ENCODE measurements at regions not wholly inside any gene's neighbourhood (a gene's known extent, or its start where the extent isn't known, plus 50 kb on each side); places are given as distances from the start of the nearest gene placed in this dataset.
"Not testable (repeated sequence)": the region's sequence is repeated elsewhere in the genome, so short reads cannot be mapped to it uniquely, and the experiment has no call there.

- ChIA-PET CTCF (no interaction called here), POLR2A (ENCODE audit: low non-redundant PET) (no interaction called here)
- DNase-seq (ENCODE audit: low spot score), result no peak
- TF ChIP-seq CTCF (conservative IDR thresholded peaks at IDR 0.05; ENCODE audit: low read depth), result no peak
- H3K27ac ChIP-seq, result no peak overlapping the region
Measured at GRCh38 chr13:66098931-66099628, 1131.1 kb downstream of the PCDH9 start.

- DNase-seq (ENCODE audit: low spot score), result no peak
- ChIA-PET POLR2A (ENCODE audit: low non-redundant PET) (no interaction called here), CTCF (no interaction called here)
Measured at GRCh38 chr13:66089711-66090110, 1140.4 kb downstream of the PCDH9 start.

GRCh38 chr13:66087269-66087710 lies 1142.8 kb downstream of the PCDH9 start:
- ChIA-PET CTCF (no interaction called here), POLR2A (ENCODE audit: low non-redundant PET) (no interaction called here)
- no peak for TF ChIP-seq CTCF (conservative IDR thresholded peaks at IDR 0.05; ENCODE audit: low read depth)
- no peak for DNase-seq (ENCODE audit: low spot score)
- H3K27ac ChIP-seq, result no peak overlapping the region

More at GRCh38 chr13:66089711-66090110, 1140.4 kb downstream of the PCDH9 start:
- TF ChIP-seq CTCF (conservative IDR thresholded peaks at IDR 0.05; ENCODE audit: low read depth), result no peak
- H3K27ac ChIP-seq, result no peak overlapping the region

- ChIA-PET CTCF (no interaction called here), POLR2A (ENCODE audit: low non-redundant PET) (no interaction called here)
- no peak for TF ChIP-seq CTCF (conservative IDR thresholded peaks at IDR 0.05; ENCODE audit: low read depth)
- no peak for DNase-seq (ENCODE audit: low spot score)
- H3K27ac ChIP-seq, result no peak overlapping the region
Measured at GRCh38 chr13:66077132-66077689, 1152.9 kb downstream of the PCDH9 start.

GRCh38 chr13:66076417-66076816 lies 1153.7 kb downstream of the PCDH9 start:
- no peak overlapping the region for H3K27ac ChIP-seq
- no peak for TF ChIP-seq CTCF (conservative IDR thresholded peaks at IDR 0.05; ENCODE audit: low read depth)
- POLR2A ChIA-PET (ENCODE audit: low non-redundant PET), result no interaction called here
- no peak for DNase-seq (ENCODE audit: low spot score)
- CTCF ChIA-PET, result no interaction called here

- DNase-seq (ENCODE audit: low spot score), result no peak
- POLR2A ChIA-PET (ENCODE audit: low non-redundant PET), result no interaction called here
- no peak overlapping the region for H3K27ac ChIP-seq
- CTCF ChIA-PET, result interaction anchor here (0.6 kb wide), 1 partner anchor 141 kb away, joined by 4 read pairs; no protein-coding TSS in a partner anchor
- TF ChIP-seq CTCF (conservative IDR thresholded peaks at IDR 0.05; ENCODE audit: low read depth), result no peak
Measured at GRCh38 chr13:66074018-66074615, 1156.0 kb downstream of the PCDH9 start.

- POLR2A ChIA-PET (ENCODE audit: low non-redundant PET); H3K27ac ChIP-seq; CTCF ChIA-PET; DNase-seq (ENCODE audit: low spot score): not testable (repeated sequence)
Measured at GRCh38 chr13:66072097-66072496, 1158.0 kb downstream of the PCDH9 start.
